ENCODE measurements at regions not wholly inside any gene's neighbourhood (a gene's known extent, or its start where the extent isn't known, plus 50 kb on each side); places are given as distances from the start of the nearest gene placed in this dataset.

- no peaks in the 10 kb centered on the region for H3K27me3 ChIP-seq
- intact Hi-C loops (cut with DNase I) = no loop called here
- TF ChIP-seq POLR2AphosphoS5 (IDR thresholded peaks at IDR 0.05) (no peak), POLR2A (IDR thresholded peaks at IDR 0.05) (no peak), CTCF (IDR thresholded peaks at IDR 0.05) (no peak), EP300 (IDR thresholded peaks at IDR 0.05) (no peak)
- 71 to 75% methylated on average over 5 of the region's 5 CpGs for WGBS, 2 donors
- H3K9me3 ChIP-seq = no peaks in the 10 kb centered on the region
- no peaks in the 10 kb centered on the region for H3K36me3 ChIP-seq
- no peak overlapping the region for H3K27ac ChIP-seq
- H3K4me3 ChIP-seq = no peak overlapping the region
- peaks cover 0 to 2% (median 0%) of the 10 kb centered on the region in 4 donors for H3K4me1 ChIP-seq
- no peak for DNase-seq
Observed at GRCh38 chr13:43985422-43986072, 105.8 kb downstream of the LACC1 start.

GRCh38 chr13:43986421-43986981 lies 106.8 kb downstream of the LACC1 start:
- no peaks in the 10 kb centered on the region for H3K9me3 ChIP-seq
- no peak for DNase-seq
- TF ChIP-seq EP300 (IDR thresholded peaks at IDR 0.05) = no peak
- no peak for TF ChIP-seq POLR2A (IDR thresholded peaks at IDR 0.05)
- TF ChIP-seq CTCF (IDR thresholded peaks at IDR 0.05) = no peak
- no peak for TF ChIP-seq POLR2AphosphoS5 (IDR thresholded peaks at IDR 0.05)
- no peak overlapping the region for H3K27ac ChIP-seq
- peaks cover 0 to 5% (median 0%) of the 10 kb centered on the region in 4 donors for H3K4me1 ChIP-seq
- intact Hi-C loops (cut with DNase I) = no loop called here
- 49 to 80% methylated on average over 3 of the region's 3 CpGs for WGBS, 2 donors
- no peaks in the 10 kb centered on the region for H3K27me3 ChIP-seq
- no peak overlapping the region for H3K4me3 ChIP-seq
- H3K36me3 ChIP-seq = no peaks in the 10 kb centered on the region

- WGBS, 2 donors = 88 to 91% methylated on average over 1 of the region's 1 CpG
- no peak for TF ChIP-seq POLR2AphosphoS5 (IDR thresholded peaks at IDR 0.05)
- TF ChIP-seq EP300 (IDR thresholded peaks at IDR 0.05) = no peak
- TF ChIP-seq CTCF (IDR thresholded peaks at IDR 0.05) = no peak
- TF ChIP-seq POLR2A (IDR thresholded peaks at IDR 0.05) = no peak
Observed at GRCh38 chr13:43988302-43988701, 108.6 kb downstream of the LACC1 start.

DNA sequence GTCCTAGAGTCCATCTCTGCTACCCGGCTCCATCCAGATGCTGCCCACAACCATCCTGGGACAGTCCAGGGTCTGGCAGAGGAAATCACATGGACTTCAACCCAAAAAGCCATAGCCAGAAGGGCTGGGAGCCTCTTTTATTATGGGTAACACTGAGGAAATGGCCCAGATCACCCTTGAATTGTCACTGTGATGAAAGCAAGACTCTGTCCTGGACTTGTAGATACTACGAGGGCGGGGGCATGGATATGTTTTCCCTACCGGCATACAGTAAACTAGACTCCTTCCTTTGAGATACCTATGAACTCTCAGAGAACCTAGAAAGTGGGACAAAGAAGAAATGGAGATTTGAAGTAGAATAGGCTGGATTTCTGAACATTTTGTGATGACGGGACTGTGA lies 110.3 kb downstream of the LACC1 start:
- H3K27me3 ChIP-seq = no peaks in the 10 kb centered on the region
- H3K4me3 ChIP-seq = no peak overlapping the region
- intact Hi-C loops (cut with DNase I) = no loop called here
- DNase-seq = no peak
- TF ChIP-seq CTCF (IDR thresholded peaks at IDR 0.05) = no peak
- TF ChIP-seq EP300 (IDR thresholded peaks at IDR 0.05) = no peak
- TF ChIP-seq POLR2A (IDR thresholded peaks at IDR 0.05) = no peak
- no peak for TF ChIP-seq POLR2AphosphoS5 (IDR thresholded peaks at IDR 0.05)
- H3K4me1 ChIP-seq = peaks cover 0 to 5% (median 0%) of the 10 kb centered on the region in 4 donors
- no peak overlapping the region for H3K27ac ChIP-seq
- WGBS, 2 donors = 68 to 92% methylated on average over 5 of the region's 5 CpGs
- H3K36me3 ChIP-seq = no peaks in the 10 kb centered on the region
- H3K9me3 ChIP-seq = peaks cover 0 to 8% (median 2%) of the 10 kb centered on the region in 4 donors

More at GRCh38 chr13:43988302-43988701, 108.6 kb downstream of the LACC1 start:
- no peaks in the 10 kb centered on the region for H3K36me3 ChIP-seq
- no peak overlapping the region for H3K4me3 ChIP-seq
- no peaks in the 10 kb centered on the region for H3K27me3 ChIP-seq
- intact Hi-C loops (cut with DNase I) = no loop called here
- no peak for DNase-seq
- H3K9me3 ChIP-seq = no peaks in the 10 kb centered on the region
- no peak overlapping the region for H3K27ac ChIP-seq
- H3K4me1 ChIP-seq = peaks cover 0 to 5% (median 0%) of the 10 kb centered on the region in 4 donors

Measured in sigmoid colon (tissue), 6 donors.